ENCODE measurements at regions not wholly inside any gene's neighbourhood (a gene's known extent, or its start where the extent isn't known, plus 50 kb on each side); places are given as distances from the start of the nearest gene placed in this dataset.

DNA sequence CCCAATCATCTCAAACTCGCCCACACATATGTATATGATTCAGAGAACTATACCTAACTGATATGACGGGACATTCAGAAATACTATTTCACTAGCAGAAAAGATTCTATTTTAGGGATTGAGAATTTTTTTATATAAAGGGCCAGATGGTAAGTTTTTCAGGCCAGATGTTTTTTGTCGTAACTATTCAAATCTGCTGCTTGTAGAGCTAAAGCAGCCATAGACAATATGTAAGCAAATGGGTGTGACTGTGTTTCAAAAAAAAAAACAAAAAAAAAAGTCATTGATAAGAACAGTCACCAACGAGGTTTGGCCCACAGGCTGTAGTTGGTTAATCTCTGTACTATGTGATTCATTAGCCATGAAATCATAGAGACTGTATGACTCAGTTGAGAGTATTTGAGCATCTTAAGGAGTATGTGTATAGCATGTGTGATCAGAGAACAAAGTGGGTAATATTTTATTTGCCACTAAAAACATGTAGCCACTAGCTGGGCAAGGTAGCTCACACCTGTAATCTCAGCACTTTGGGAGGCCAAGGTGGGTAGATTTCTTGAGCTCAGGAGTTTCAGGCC, 2724.7 kb downstream of the PCDH9 start:
- TF ChIP-seq EZH2phosphoT487 (IDR thresholded peaks at IDR 0.05; ENCODE audit: borderline replicate concordance, low read length) = no peak
- TF ChIP-seq, protein P1, sequence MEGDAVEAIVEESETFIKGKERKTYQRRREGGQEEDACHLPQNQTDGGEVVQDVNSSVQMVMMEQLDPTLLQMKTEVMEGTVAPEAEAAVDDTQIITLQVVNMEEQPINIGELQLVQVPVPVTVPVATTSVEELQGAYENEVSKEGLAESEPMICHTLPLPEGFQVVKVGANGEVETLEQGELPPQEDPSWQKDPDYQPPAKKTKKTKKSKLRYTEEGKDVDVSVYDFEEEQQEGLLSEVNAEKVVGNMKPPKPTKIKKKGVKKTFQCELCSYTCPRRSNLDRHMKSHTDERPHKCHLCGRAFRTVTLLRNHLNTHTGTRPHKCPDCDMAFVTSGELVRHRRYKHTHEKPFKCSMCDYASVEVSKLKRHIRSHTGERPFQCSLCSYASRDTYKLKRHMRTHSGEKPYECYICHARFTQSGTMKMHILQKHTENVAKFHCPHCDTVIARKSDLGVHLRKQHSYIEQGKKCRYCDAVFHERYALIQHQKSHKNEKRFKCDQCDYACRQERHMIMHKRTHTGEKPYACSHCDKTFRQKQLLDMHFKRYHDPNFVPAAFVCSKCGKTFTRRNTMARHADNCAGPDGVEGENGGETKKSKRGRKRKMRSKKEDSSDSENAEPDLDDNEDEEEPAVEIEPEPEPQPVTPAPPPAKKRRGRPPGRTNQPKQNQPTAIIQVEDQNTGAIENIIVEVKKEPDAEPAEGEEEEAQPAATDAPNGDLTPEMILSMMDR (IDR thresholded peaks at IDR 0.05; ENCODE audit: low read depth, low read length, poor library complexity, severe bottlenecking) = no peak
